Lower lobe of right lung (tissue), 2 donors: ENCODE measurements at regions not wholly inside any gene's neighbourhood (a gene's known extent, or its start where the extent isn't known, plus 50 kb on each side); places are given as distances from the start of the nearest gene placed in this dataset.

Experiments
- ATAC-seq, 2 donors: fragments of 200-7000 bp; cut with Tn5 transposase; one replicate each; pipeline ENCODE4 v1.9.1; 2020 to 2022; ENCODE audit warnings: mild to moderate bottlenecking in 2 of 2, moderate library complexity in 2 of 2
- DNase-seq: peaks from one replicate; pipeline ENCODE4 v3.0.0-alpha.2; 2020
- H3K27ac ChIP-seq: fragments of 200-600 bp; one replicate; pipeline ENCODE4 v1.8.0; 2022
- H3K27me3 ChIP-seq: fragments of 200-600 bp; one replicate; pipeline ENCODE4 v1.8.0; 2022; ENCODE audit warnings: low read depth
- H3K36me3 ChIP-seq: fragments of 200-600 bp; one replicate; pipeline ENCODE4 v1.8.0; 2022; ENCODE audit warnings: mild to moderate bottlenecking
- H3K4me1 ChIP-seq: fragments of 200-600 bp; one replicate; pipeline ENCODE4 v1.8.0; 2022
- H3K4me3 ChIP-seq: fragments of 200-600 bp; one replicate; pipeline ENCODE4 v1.8.0; 2022; ENCODE audit warnings: mild to moderate bottlenecking
- H3K9me3 ChIP-seq: fragments of 200-600 bp; one replicate; pipeline ENCODE4 v1.8.0; 2022
- intact Hi-C: fragments of 100-400 bp; cut with DNase I; formaldehyde crosslinking; loops from one replicate; pipeline ENCODE4 v1.11.0; 2022
- TF ChIP-seq, protein P1 (sequence below): fragments of 200-600 bp; IDR thresholded peaks from one replicate; pipeline ENCODE4 v1.8.0; 2022; ENCODE audit warnings: antibody characterized with exemption, mild to moderate bottlenecking
- donor health status: DM: no; HTN: yes; CAD: no; lungs with severe emphysema.

DNA sequence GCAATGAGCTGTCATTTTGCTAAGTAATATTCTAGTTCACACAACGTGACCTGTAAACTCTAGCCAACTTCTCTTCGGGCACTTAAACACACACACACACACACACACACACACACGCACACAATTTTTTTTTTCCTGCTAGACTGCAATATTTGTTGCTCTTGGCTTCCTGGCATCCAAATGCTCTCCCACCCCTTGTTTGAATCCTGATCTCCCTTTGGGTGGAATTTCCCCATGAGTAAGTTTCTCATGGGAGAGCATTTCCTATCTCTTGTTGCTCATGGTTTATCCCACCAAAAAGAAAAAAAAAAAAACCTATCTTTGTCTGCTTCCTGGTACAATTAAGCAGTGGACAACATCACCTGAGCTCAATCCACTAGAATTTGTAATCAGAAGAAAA lies 54.7 kb upstream of the TSLP start:
- H3K27ac ChIP-seq: no peak overlapping the region
- intact Hi-C loops: no loop called here
- no peaks in the 10 kb centered on the region for H3K9me3 ChIP-seq
- ATAC-seq (no peak), DNase-seq (no peak)
- H3K4me1 ChIP-seq: no peaks in the 10 kb centered on the region
- no peak overlapping the region for H3K4me3 ChIP-seq
- TF ChIP-seq, protein P1, sequence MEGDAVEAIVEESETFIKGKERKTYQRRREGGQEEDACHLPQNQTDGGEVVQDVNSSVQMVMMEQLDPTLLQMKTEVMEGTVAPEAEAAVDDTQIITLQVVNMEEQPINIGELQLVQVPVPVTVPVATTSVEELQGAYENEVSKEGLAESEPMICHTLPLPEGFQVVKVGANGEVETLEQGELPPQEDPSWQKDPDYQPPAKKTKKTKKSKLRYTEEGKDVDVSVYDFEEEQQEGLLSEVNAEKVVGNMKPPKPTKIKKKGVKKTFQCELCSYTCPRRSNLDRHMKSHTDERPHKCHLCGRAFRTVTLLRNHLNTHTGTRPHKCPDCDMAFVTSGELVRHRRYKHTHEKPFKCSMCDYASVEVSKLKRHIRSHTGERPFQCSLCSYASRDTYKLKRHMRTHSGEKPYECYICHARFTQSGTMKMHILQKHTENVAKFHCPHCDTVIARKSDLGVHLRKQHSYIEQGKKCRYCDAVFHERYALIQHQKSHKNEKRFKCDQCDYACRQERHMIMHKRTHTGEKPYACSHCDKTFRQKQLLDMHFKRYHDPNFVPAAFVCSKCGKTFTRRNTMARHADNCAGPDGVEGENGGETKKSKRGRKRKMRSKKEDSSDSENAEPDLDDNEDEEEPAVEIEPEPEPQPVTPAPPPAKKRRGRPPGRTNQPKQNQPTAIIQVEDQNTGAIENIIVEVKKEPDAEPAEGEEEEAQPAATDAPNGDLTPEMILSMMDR: no peak
- H3K27me3 ChIP-seq: no peaks in the 10 kb centered on the region
- no peaks in the 10 kb centered on the region for H3K36me3 ChIP-seq

DNA sequence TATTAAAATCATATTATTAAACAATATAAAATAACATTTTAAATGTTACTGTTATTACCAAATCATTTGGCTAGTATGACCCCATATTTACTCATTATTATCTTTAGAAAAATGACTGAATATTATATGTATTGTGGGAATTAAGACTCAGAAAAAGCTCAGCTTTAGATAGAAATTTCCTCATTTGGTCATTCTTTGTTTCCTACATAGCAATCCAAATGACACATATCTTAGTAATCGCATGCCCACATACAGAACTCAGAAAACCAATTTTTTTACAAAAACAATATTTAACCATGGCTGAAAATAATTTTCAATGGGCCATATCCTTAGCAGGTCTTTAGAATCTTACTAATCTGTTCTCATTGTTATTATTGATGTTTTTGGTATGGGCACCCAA lies 53.8 kb upstream of the TSLP start:
- no peaks in the 10 kb centered on the region for H3K27me3 ChIP-seq
- ATAC-seq (no peak), DNase-seq (no peak)
- no peaks in the 10 kb centered on the region for H3K4me1 ChIP-seq
- TF ChIP-seq, protein P1: no peak
- H3K9me3 ChIP-seq: no peaks in the 10 kb centered on the region
- no peak overlapping the region for H3K4me3 ChIP-seq
- no peak overlapping the region for H3K27ac ChIP-seq
- intact Hi-C loops: no loop called here
- H3K36me3 ChIP-seq: no peaks in the 10 kb centered on the region
